HCT116 (cell line): ENCODE measurements at regions not wholly inside any gene's neighbourhood (a gene's known extent, or its start where the extent isn't known, plus 50 kb on each side); places are given as distances from the start of the nearest gene placed in this dataset.

Experiments used
- ATAC-seq: fragments of 200-7000 bp; cut with Tn5 transposase; 2 replicates; pipeline ENCODE4 v1.9.1; 2020; ENCODE audit warnings: mild to moderate bottlenecking, moderate library complexity
- BruUV-seq: library from RNA; stranded (reverse); fragments of 400-500 nt; replicated peaks from 2 replicates; lab custom pipeline; 2021; lab: Mats Ljungman, UMichigan
- CTCF ChIA-PET: fragments of 300-600 bp; sonication (Branson Sonifier 250); formaldehyde crosslinking; loops from one replicate; lab custom pipeline; 2021; ENCODE audit warnings: antibody characterized with exemption; lab: Charles Lee
- POLR2A ChIA-PET: fragments of 300-600, 350-600 bp; sonication (Branson Sonifier 250); formaldehyde crosslinking; loops from one replicate; lab custom pipeline; 2021; ENCODE audit warnings: antibody characterized with exemption; lab: Charles Lee
- RAD21 ChIA-PET, 2 experiments: fragments of 300-600 bp; sonication (Branson Sonifier 250); formaldehyde crosslinking; loops; one replicate each; lab custom pipeline; 2023; ENCODE audit warnings: low total read pairs in 2 of 2; ENCODE audit not compliant: uncharacterized antibody in 2 of 2, unreplicated experiment in 2 of 2, low non-redundant PET in 1 of 2; lab: Charles Lee
- DNase-seq: peaks from one replicate; pipeline ENCODE4 v3.0.0-alpha.2; 2010; ENCODE audit warnings: low read depth, low spot score
- H2AFZ ChIP-seq: fragments of 200-600 bp; shearing (Covaris generic), sonication (generic); 2 replicates; pipeline ENCODE4 v1.6.1; 2017; ENCODE audit warnings: low read depth, mixed run types, mixed read lengths, antibody characterized with exemption, low read length; ENCODE audit not compliant: poor library complexity, severe bottlenecking
- H3K27ac ChIP-seq: 2 replicates; pipeline ENCODE4 v1.5.1; 2012; ENCODE audit warnings: low read depth, low read length
- H3K27me3 ChIP-seq: fragments of 200-600 bp; sonication (generic); 2 replicates; pipeline ENCODE4 v1.6.1; 2016; ENCODE audit warnings: mixed run types, low read length, mixed read lengths; ENCODE audit not compliant: insufficient read depth
- H3K36me3 ChIP-seq, 2 experiments: fragments of 200-500 bp in 1 of 2; fragments of 200-600 bp in 1 of 2; sonication (Bioruptor generic) in 1 of 2; sonication (generic) in 1 of 2; 2 replicates each; pipeline versions ENCODE4 v1.5.1 to v1.6.1; 2014 to 2016; ENCODE audit warnings: low read length in 2 of 2, inconsistent platforms in 1 of 2, mixed read lengths in 1 of 2, mixed run types in 1 of 2; ENCODE audit not compliant: insufficient read depth in 2 of 2, control insufficient read depth in 1 of 2
- H3K4me1 ChIP-seq, 2 experiments: fragments of 200-600 bp in 1 of 2; sonication (generic) in 1 of 2; 2 replicates each; pipeline versions ENCODE4 v1.5.1 to v1.6.1; 2012 to 2017; ENCODE audit warnings: low read length in 2 of 2, inconsistent platforms in 1 of 2, mild to moderate bottlenecking in 1 of 2, mixed read lengths in 1 of 2, mixed run types in 1 of 2, moderate library complexity in 1 of 2; ENCODE audit not compliant: insufficient read depth in 2 of 2, control insufficient read depth in 1 of 2
- H3K4me2 ChIP-seq: fragments of 200-600 bp; sonication (generic); 2 replicates; pipeline ENCODE4 v1.6.1; 2017; ENCODE audit warnings: mixed run types, low read length, mixed read lengths
- H3K4me3 ChIP-seq, 2 experiments: fragments of 200-600 bp in 1 of 2; sonication (generic) in 1 of 2; replicated peaks in 1 of 2; 2 replicates each; pipeline ENCODE4 v1.5.1; 2011 to 2016; ENCODE audit warnings: low read length in 2 of 2, control low read depth in 1 of 2, low read depth in 1 of 2, mild to moderate bottlenecking in 1 of 2, mixed read lengths in 1 of 2, mixed run types in 1 of 2
- H3K79me2 ChIP-seq: fragments of 200-600 bp; sonication (generic); 2 replicates; pipeline ENCODE4 v1.6.1; 2017; ENCODE audit warnings: mild to moderate bottlenecking, mixed run types, low read length, moderate library complexity, mixed read lengths; ENCODE audit not compliant: insufficient read depth
- H3K9ac ChIP-seq: fragments of 200-600 bp; sonication (generic); 2 replicates; pipeline ENCODE4 v1.6.1; 2016; ENCODE audit warnings: low read length, mixed read lengths
- H3K9me2 ChIP-seq: fragments of 200-600 bp; sonication (generic), shearing (Covaris generic); 2 replicates; pipeline ENCODE4 v1.6.1; 2017; ENCODE audit warnings: mixed run types, mild to moderate bottlenecking, moderate library complexity; ENCODE audit not compliant: insufficient read depth
- H3K9me3 ChIP-seq, 2 experiments: fragments of 200-500 bp in 1 of 2; fragments of 200-600 bp in 1 of 2; sonication (Bioruptor generic) in 1 of 2; sonication (generic) in 1 of 2; 2 replicates each; pipeline ENCODE4 v1.6.1; 2014 to 2017; ENCODE audit warnings: low read length in 2 of 2, mixed read lengths in 2 of 2, inconsistent platforms in 1 of 2, low read depth in 1 of 2, mild to moderate bottlenecking in 1 of 2, mixed run types in 1 of 2, moderate library complexity in 1 of 2; ENCODE audit not compliant: control insufficient read depth in 1 of 2, insufficient read depth in 1 of 2
- H4K20me1 ChIP-seq: fragments of 200-600 bp; sonication (generic), shearing (Covaris generic); 2 replicates; pipeline ENCODE4 v1.6.1; 2017; ENCODE audit warnings: mixed run types, mild to moderate bottlenecking, moderate library complexity; ENCODE audit not compliant: insufficient read depth
- CBX3 ChIP-seq: IDR thresholded peaks from 2 replicates; pipeline ENCODE4 v1.6.1; 2012; ENCODE audit warnings: low read depth
- CEBPB ChIP-seq: IDR thresholded peaks from 2 replicates; pipeline ENCODE4 v1.6.1; 2012; ENCODE audit warnings: low read depth
- EGR1 ChIP-seq: IDR thresholded peaks from 2 replicates; pipeline ENCODE4 v1.6.1; 2012; ENCODE audit warnings: low read depth
- ELF1 ChIP-seq: IDR thresholded peaks from 2 replicates; pipeline ENCODE4 v1.6.1; 2012; ENCODE audit warnings: low read depth, borderline replicate concordance
- EZH2 ChIP-seq: fragments of 200-600 bp; sonication (generic); IDR thresholded peaks from 2 replicates; pipeline ENCODE4 v1.6.1; 2017; ENCODE audit warnings: antibody characterized with exemption, mixed run types
- EZH2phosphoT487 ChIP-seq: fragments of 200-600 bp; IDR thresholded peaks from 2 replicates; pipeline ENCODE4 v1.6.1; 2018; ENCODE audit warnings: antibody characterized with exemption, borderline replicate concordance
- FOSL1 ChIP-seq: IDR thresholded peaks from 2 replicates; pipeline ENCODE4 v1.6.1; 2012; ENCODE audit warnings: low read depth
- JUND ChIP-seq: IDR thresholded peaks from 2 replicates; pipeline ENCODE4 v1.6.1; 2012
- POLR2A ChIP-seq: IDR thresholded peaks from 2 replicates; pipeline ENCODE4 v1.7.0; 2011; ENCODE audit warnings: borderline replicate concordance; ENCODE audit not compliant: insufficient read depth, insufficient read length; ENCODE audit errors: extremely low read depth
- POLR2AphosphoS5 ChIP-seq: IDR thresholded peaks from 2 replicates; pipeline ENCODE4 v1.6.1; 2011; ENCODE audit warnings: mild to moderate bottlenecking, low read depth, low read length, moderate library complexity
- SIN3A ChIP-seq: IDR thresholded peaks from 2 replicates; pipeline ENCODE4 v1.6.1; 2012; ENCODE audit warnings: low read depth
- SP1 ChIP-seq: IDR thresholded peaks from 2 replicates; pipeline ENCODE4 v1.6.1; 2012; ENCODE audit warnings: low read depth
- YY1 ChIP-seq: IDR thresholded peaks from 2 replicates; pipeline ENCODE4 v1.6.1; 2011; ENCODE audit warnings: low read length, low read depth, moderate library complexity, mild to moderate bottlenecking; ENCODE audit not compliant: insufficient replicate concordance; ENCODE audit errors: extremely low read depth
- ZFX ChIP-seq: fragments of 450-650 bp; IDR thresholded peaks from 2 replicates; pipeline ENCODE4 v1.6.1; 2017
- ZNF274 ChIP-seq: fragments of 200-500 bp; sonication (Bioruptor generic); IDR thresholded peaks from 2 replicates; pipeline ENCODE4 v1.6.1; 2014; ENCODE audit warnings: mild to moderate bottlenecking, low read depth, low read length, inconsistent platforms
- intact Hi-C: fragments of 100-400 bp; cut with micrococcal nuclease; formaldehyde crosslinking; loops from 2 replicates; pipeline ENCODE4 v1.10.0; 2022
- TF ChIP-seq, protein P1 (sequence below), 3 experiments: fragments of 200-600 bp in 1 of 3; sonication (generic) in 1 of 3; IDR thresholded peaks in 2 of 3; conservative IDR thresholded peaks in 1 of 3; 2 replicates each; pipeline ENCODE4 v1.5.1; 2012 to 2017; ENCODE audit warnings: low read depth in 2 of 3, low read length in 2 of 3, antibody characterized with exemption in 1 of 3, borderline replicate concordance in 1 of 3, control low read depth in 1 of 3, mild to moderate bottlenecking in 1 of 3, mixed read lengths in 1 of 3, mixed run types in 1 of 3, moderate library complexity in 1 of 3; ENCODE audit not compliant: insufficient read depth in 1 of 3
- TF ChIP-seq, protein P2 (sequence below): IDR thresholded peaks from 2 replicates; pipeline ENCODE4 v1.6.1; 2012; ENCODE audit warnings: low read depth
- TF ChIP-seq, protein P3 (sequence below): IDR thresholded peaks from 2 replicates; pipeline ENCODE4 v1.6.1; 2012
- TF ChIP-seq, protein P4 (sequence below): IDR thresholded peaks from 2 replicates; pipeline ENCODE4 v1.6.1; 2012

DNA sequence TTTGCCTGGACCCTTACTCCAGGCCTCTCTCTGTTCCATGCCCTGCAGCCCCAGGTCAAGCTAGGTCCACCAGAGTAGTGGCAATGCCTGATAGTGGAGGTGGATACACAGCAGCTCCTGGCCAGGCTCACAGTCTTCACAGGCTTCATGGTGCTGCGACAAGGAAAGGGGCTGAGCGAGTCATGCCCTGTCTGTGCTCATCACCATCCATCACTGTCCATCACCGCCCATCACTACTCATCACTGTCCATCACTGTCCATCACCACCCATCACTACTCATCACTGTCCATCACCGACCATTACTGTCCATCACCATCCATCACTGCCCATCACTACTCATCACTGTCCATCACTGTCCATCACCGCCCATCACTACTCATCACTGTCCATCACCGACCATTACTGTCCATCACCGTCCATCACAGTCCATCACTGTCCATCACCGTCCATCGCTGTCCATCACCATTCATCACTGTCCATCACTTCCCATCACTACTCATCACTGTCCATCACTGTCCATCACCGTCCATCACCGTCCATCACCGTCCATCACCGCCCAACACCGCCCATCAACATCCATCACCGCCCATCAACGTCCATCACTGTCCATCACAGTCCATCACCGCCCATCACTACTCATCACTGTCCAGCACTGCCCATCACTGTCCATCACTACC is 57.1 kb upstream of the OTOS start:
- Histone ChIP-seq H3K79me2 (no peaks in the 10 kb centered on the region), H3K9me3 (no peaks in the 10 kb centered on the region), H3K4me1 (no peaks in the 10 kb centered on the region), H3K9me2 (no peaks in the 10 kb centered on the region), H3K4me3 (no peak overlapping the region), H3K27me3 (no peaks in the 10 kb centered on the region), H3K36me3 (no peaks in the 10 kb centered on the region), H4K20me1 (no peaks in the 10 kb centered on the region), H3K9ac (no peak overlapping the region), H3K27ac (no peak overlapping the region), H2AFZ (no peak overlapping the region), H3K4me2 (no peak overlapping the region)
- CTCF ChIA-PET, result no interaction called here
- RAD21 ChIA-PET, result no interaction called here
- no peak for TF ChIP-seq SP1
- TF ChIP-seq, protein P1, sequence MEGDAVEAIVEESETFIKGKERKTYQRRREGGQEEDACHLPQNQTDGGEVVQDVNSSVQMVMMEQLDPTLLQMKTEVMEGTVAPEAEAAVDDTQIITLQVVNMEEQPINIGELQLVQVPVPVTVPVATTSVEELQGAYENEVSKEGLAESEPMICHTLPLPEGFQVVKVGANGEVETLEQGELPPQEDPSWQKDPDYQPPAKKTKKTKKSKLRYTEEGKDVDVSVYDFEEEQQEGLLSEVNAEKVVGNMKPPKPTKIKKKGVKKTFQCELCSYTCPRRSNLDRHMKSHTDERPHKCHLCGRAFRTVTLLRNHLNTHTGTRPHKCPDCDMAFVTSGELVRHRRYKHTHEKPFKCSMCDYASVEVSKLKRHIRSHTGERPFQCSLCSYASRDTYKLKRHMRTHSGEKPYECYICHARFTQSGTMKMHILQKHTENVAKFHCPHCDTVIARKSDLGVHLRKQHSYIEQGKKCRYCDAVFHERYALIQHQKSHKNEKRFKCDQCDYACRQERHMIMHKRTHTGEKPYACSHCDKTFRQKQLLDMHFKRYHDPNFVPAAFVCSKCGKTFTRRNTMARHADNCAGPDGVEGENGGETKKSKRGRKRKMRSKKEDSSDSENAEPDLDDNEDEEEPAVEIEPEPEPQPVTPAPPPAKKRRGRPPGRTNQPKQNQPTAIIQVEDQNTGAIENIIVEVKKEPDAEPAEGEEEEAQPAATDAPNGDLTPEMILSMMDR (IDR thresholded peaks at IDR 0.05 in 2 of 3, conservative IDR thresholded peaks at IDR 0.05 in 1 of 3; ENCODE audit: borderline replicate concordance in 1 of 3, insufficient read depth in 1 of 3, low read depth in 2 of 3, low read length in 2 of 3), result no peak
- no peak for TF ChIP-seq SIN3A
- TF ChIP-seq, protein P2, sequence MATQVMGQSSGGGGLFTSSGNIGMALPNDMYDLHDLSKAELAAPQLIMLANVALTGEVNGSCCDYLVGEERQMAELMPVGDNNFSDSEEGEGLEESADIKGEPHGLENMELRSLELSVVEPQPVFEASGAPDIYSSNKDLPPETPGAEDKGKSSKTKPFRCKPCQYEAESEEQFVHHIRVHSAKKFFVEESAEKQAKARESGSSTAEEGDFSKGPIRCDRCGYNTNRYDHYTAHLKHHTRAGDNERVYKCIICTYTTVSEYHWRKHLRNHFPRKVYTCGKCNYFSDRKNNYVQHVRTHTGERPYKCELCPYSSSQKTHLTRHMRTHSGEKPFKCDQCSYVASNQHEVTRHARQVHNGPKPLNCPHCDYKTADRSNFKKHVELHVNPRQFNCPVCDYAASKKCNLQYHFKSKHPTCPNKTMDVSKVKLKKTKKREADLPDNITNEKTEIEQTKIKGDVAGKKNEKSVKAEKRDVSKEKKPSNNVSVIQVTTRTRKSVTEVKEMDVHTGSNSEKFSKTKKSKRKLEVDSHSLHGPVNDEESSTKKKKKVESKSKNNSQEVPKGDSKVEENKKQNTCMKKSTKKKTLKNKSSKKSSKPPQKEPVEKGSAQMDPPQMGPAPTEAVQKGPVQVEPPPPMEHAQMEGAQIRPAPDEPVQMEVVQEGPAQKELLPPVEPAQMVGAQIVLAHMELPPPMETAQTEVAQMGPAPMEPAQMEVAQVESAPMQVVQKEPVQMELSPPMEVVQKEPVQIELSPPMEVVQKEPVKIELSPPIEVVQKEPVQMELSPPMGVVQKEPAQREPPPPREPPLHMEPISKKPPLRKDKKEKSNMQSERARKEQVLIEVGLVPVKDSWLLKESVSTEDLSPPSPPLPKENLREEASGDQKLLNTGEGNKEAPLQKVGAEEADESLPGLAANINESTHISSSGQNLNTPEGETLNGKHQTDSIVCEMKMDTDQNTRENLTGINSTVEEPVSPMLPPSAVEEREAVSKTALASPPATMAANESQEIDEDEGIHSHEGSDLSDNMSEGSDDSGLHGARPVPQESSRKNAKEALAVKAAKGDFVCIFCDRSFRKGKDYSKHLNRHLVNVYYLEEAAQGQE, result no peak
- TF ChIP-seq ELF1, result no peak
- TF ChIP-seq EGR1, result no peak
- no peak for TF ChIP-seq CEBPB
- no peak for TF ChIP-seq POLR2AphosphoS5
- TF ChIP-seq ZFX, result no peak
- TF ChIP-seq EZH2phosphoT487, result no peak
- TF ChIP-seq FOSL1, result no peak
- TF ChIP-seq, protein P3, sequence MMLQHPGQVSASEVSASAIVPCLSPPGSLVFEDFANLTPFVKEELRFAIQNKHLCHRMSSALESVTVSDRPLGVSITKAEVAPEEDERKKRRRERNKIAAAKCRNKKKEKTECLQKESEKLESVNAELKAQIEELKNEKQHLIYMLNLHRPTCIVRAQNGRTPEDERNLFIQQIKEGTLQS, result no peak
- TF ChIP-seq, protein P4, sequence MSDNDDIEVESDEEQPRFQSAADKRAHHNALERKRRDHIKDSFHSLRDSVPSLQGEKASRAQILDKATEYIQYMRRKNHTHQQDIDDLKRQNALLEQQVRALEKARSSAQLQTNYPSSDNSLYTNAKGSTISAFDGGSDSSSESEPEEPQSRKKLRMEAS, result no peak
- no peak for TF ChIP-seq EZH2
- TF ChIP-seq YY1, result no peak
- TF ChIP-seq JUND, result no peak
- no peak for TF ChIP-seq ZNF274
- no peak for TF ChIP-seq POLR2A
- no peak for TF ChIP-seq CBX3
- DNase-seq (no peak), ATAC-seq (no peak)
- intact Hi-C loops, result no loop called here
- BruUV-seq, result no TSS peak
- POLR2A ChIA-PET, result no interaction called here
